NCI-H1092 (cell line): ENCODE measurements at regions not wholly inside any gene's neighbourhood (a gene's known extent, or its start where the extent isn't known, plus 50 kb on each side); places are given as distances from the start of the nearest gene placed in this dataset.
"Not testable (repeated sequence)": the region's sequence is repeated elsewhere in the genome, so short reads cannot be mapped to it uniquely, and the experiment has no call there.

ENCODE experiments used
- DNase-seq: peaks from one replicate; lab custom pipeline; 2025; lab: John Stamatoyannopoulos, UW

DNA sequence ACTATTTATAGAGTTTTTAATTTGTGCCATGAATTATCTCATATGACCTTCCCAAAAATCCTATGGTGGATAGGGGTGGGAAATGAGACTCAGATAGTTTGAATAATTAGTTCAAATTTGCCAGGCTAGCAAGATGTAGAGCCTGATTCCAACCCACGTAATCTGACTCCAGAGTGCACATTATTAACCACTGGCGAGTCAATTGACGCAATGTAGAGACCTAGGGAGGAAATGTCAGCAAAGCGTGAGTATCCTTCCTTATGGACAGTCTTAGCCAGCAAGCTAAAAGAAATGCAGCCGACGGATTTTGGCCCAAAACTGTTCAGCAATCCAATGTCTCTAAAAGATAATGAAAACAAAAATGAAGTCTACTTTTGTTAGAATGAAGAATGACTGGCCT lies 193.3 kb upstream of the KRR1 start:
- DNase-seq = no peak

- no peak for DNase-seq
Observed at GRCh38 chr12:75704208-75704607, 192.8 kb upstream of the KRR1 start.

DNA sequence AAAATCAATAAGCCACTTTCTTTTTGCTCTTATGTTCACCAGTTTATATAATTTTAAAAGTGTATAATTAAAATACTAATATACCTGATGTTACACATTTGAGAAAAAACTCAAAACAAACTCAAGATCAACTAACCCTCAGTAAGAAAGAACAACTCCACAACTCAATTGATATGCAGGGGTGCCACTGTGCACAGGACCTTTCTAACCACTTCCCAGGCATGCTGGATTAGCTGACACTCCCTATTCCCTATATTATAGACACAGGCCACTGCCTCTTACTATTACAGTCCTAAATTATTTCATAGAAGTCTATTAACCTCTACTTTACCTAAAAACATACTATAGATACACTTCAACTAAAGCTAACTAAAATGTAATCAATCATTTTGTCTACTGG lies 191.7 kb upstream of the KRR1 start:
- no peak for DNase-seq

- no peak for DNase-seq
Observed at GRCh38 chr12:75702477-75703093, 191.2 kb upstream of the KRR1 start.

GRCh38 chr12:75701859-75702258 lies 190.4 kb upstream of the KRR1 start:
- DNase-seq = no peak

DNA sequence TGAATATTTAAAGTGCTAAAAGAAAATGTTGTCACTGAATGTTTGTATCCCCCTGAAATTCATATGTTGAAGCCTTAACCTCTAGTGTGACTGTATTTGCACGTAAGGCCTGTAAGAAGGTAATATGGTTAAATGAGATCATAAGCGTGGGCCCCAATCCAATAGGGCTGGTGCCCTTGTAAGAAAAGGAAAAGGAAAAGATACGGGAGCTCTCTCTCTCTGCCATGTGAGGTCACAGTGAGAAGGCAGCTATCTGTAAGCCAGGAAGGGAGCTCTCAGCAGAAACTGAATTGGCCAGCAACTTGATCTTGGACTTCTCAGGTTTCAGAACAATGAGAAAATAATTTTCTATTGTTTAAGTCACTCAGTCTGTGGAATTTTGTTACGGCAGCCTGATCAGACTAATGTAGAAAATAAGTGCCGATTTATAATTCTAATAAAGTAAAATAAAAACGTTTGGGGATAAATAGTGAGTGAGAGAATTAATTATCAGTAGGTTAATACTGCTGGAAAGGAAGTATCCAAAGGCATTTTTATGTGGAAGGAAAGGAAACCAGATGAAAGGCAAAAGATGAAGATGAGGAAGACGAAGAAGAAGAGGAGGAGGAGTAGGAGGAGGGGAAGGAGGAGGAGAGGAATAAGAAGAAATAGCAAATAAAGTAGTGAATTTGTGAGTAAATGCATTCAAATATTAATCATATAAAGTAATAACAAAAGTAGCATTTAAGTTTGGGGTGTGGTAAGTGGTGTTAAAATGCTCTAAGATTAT lies 188.5 kb upstream of the KRR1 start:
- DNase-seq = no peak

GRCh38 chr12:75699251-75699650 lies 187.8 kb upstream of the KRR1 start:
- DNase-seq = no peak

DNA sequence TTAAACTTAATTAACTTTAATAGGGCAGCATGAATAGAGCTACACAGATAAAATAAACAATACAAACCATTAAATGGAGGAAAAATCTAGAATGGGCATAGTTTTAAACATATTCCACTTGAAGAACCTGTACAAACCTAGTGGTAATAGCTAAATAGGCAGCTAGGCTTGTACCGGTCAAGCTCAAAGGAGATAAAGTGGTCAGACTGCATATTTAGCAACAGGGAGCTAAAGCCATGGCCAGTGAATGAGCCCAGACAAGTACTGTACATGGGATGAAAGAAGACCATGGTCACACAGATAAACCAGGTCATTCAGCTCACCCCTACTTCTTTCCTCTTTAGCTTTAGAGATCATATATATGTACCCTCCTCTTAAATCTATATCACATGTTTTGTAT lies 186.6 kb upstream of the KRR1 start:
- DNase-seq = no peak

- DNase-seq = no peak
Observed at GRCh38 chr12:75695926-75696325, 184.5 kb upstream of the KRR1 start.

GRCh38 chr12:75694534-75695268 lies 183.3 kb upstream of the KRR1 start:
- DNase-seq = no peak

DNA sequence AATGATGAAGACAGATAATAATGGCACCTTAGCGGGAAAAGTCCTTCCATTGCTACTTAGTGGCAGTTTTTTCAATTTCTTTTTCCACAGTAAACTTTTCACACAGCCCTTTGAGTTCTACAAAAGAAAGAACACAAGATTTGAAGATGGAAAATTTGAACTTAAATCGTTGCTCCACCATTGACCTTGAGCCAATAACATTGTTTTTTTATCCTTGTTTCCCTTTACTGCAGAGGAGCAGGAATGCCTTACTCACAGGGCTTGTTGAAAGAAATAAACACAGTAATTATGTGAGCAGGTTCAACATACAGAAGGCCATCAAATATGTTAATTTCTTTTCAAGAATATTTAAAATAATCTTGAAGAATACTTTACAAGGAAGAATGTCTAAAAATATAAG lies 181.5 kb upstream of the KRR1 start:
- no peak for DNase-seq

GRCh38 chr12:75690296-75690955 lies 179.0 kb upstream of the KRR1 start:
- DNase-seq = no peak

- not testable (repeated sequence) for DNase-seq
Observed at GRCh38 chr12:75686233-75686632, 174.8 kb upstream of the KRR1 start.

GRCh38 chr12:75685617-75686225 lies 174.3 kb upstream of the KRR1 start:
- DNase-seq = no peak

GRCh38 chr12:75684678-75685616 lies 173.5 kb upstream of the KRR1 start:
- DNase-seq = no peak

GRCh38 chr12:75683995-75684586 lies 172.7 kb upstream of the KRR1 start:
- DNase-seq = not testable (repeated sequence)

- DNase-seq = no peak
Observed at GRCh38 chr12:75683220-75683619, 171.8 kb upstream of the KRR1 start.

DNA sequence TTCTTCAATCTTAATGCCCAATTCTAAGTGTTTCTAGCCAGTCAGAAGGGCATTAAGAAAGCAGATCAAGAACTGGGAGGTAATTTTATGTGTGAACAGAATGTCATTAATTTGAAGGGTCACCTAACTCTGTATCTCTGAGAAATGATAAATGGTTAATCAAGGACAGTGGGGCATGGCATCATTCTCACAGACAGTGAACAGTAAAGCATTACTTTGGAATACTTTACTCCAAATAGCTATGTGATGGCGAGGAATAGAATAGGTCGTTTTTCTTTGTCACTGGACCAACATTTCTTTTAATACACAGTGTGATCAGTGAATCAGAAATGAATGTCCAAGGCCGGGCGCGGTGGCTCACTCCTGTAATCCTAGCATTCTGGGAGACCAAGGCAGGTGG lies 166.1 kb upstream of the KRR1 start:
- DNase-seq = no peak

DNA sequence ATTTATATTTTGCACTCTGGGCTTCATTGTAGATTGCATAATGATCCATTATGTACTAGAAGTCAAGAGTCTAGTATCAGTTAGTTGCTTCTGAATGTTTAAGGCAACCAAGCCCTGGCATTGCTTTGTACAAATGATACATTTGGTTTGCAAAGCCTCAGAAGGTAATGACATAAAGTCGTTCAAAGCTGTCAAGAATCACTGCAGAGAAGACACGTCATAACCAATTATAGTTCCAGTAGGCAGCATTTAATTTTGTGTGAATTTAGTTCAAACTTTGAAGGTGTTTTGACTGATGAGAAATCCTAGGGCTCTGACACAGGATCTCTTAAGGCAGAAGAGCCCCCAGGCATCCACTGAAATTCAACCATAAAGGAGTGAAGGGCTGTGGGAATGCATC lies 163.0 kb upstream of the KRR1 start:
- DNase-seq = no peak

GRCh38 chr12:75672200-75672599 lies 160.8 kb upstream of the KRR1 start:
- no peak for DNase-seq

GRCh38 chr12:75670216-75670615 lies 158.8 kb upstream of the KRR1 start:
- no peak for DNase-seq
